ENCODE measurements at regions not wholly inside any gene's neighbourhood (a gene's known extent, or its start where the extent isn't known, plus 50 kb on each side); places are given as distances from the start of the nearest gene placed in this dataset.

- TF ChIP-seq NONO (IDR thresholded peaks at IDR 0.05; ENCODE audit: low read depth in 2 of 2, low read length in 1 of 2) (no peak), BCOR (IDR thresholded peaks at IDR 0.05) (no peak), ARID1B (IDR thresholded peaks at IDR 0.05) (no peak), ZNF431 (CRISPR knock-in tag; IDR thresholded peaks at IDR 0.05) (no peak), HMG20B (CRISPR knock-in tag; IDR thresholded peaks at IDR 0.05) (no peak)
Observed at GRCh38 chr17:77356690-77357201, 216.0 kb downstream of the SEC14L1 start (continued).

GRCh38 chr17:77358801-77359200 is 218.0 kb downstream of the SEC14L1 start:
- POLR2A ChIA-PET, result interaction anchor here (0.7 to 1.4 kb wide), 2 partner anchors 9 to 16 kb away, joined by 3 to 9 read pairs; no protein-coding TSS in a partner anchor

More at GRCh38 chr17:77358801-77359200, 218.0 kb downstream of the SEC14L1 start:
- WGBS (ENCODE audit: insufficient coverage, low coverage, missing lambda C conversion rate), result 87% methylated on average over 6 of the region's 7 CpGs
- no peak for DNase-seq (ENCODE audit: extremely low read depth in 1 of 4, low spot score in 3 of 4)
- Histone ChIP-seq H3K27ac (ENCODE audit: extremely low read depth, low read depth, low read length) (no peak overlapping the region), H3K9me3 (replicated peaks; ENCODE audit: control insufficient read depth, insufficient read depth, low read depth, low read length) (peaks cover 12% of the 10 kb centered on the region), H3K4me1 (replicated peaks in 1 of 2; ENCODE audit: control insufficient read depth in 2 of 2, insufficient read depth in 2 of 2, low read length in 2 of 2) (peaks cover 17 to 31% of the 10 kb centered on the region in 2 experiments), H3K4me3 (no peak overlapping the region), H2AFZ (ENCODE audit: low read depth, low read length) (no peak overlapping the region), H3K36me3 (ENCODE audit: control insufficient read depth, insufficient read depth, low read length) (peaks cover 7% of the 10 kb centered on the region; the same call in 2 of the 3 replicates), H3K79me2 (ENCODE audit: control insufficient read depth, insufficient read depth, low read length) (peaks cover 54% of the 10 kb centered on the region), H3K27me3 (ENCODE audit: control insufficient read depth in 2 of 2, insufficient read depth in 2 of 2, low read length in 2 of 2) (no peaks in the 10 kb centered on the region), H3K9me1 (ENCODE audit: control insufficient read depth, insufficient read depth, low read length) (peaks cover 11% of the 10 kb centered on the region), H3K9ac (ENCODE audit: insufficient read depth in 1 of 2, low read depth in 2 of 2, low read length in 2 of 2) (no peak overlapping the region), H4K20me1 (replicated peaks; ENCODE audit: control insufficient read depth, insufficient read depth, low read length) (peaks cover 16% of the 10 kb centered on the region; the same call in 1 of the 2 replicates), H3K4me2 (ENCODE audit: insufficient read depth, low read length) (no peak overlapping the region)
- CTCF ChIA-PET (ENCODE audit: low intra/inter-chr PET ratio), result no interaction called here
- FAIRE-seq, result no peak
- ATAC-seq, result no peak
- no TSS peak for BruUV-seq (replicated peaks)
- in situ Hi-C loops (cut with MboI) (no loop called here), intact Hi-C loops (cut with micrococcal nuclease) (no loop called here)
- TF ChIP-seq SIX5 (IDR thresholded peaks at IDR 0.05; ENCODE audit: borderline replicate concordance in 1 of 2, insufficient read depth in 1 of 2, low read depth in 1 of 2, low read length in 2 of 2) (no peak), E4F1 (CRISPR knock-in tag; IDR thresholded peaks at IDR 0.05; ENCODE audit: borderline replicate concordance) (no peak), CBX3 (IDR thresholded peaks at IDR 0.05; ENCODE audit: borderline replicate concordance in 1 of 2, low read length in 2 of 2) (no peak), CBX8 (IDR thresholded peaks at IDR 0.05; ENCODE audit: borderline replicate concordance, extremely low read depth, low read depth, low read length, poor library complexity, severe bottlenecking) (no peak), XRCC5 (IDR thresholded peaks at IDR 0.05; ENCODE audit: low read depth, low read length) (no peak), USF1 (CRISPR knock-in tag; IDR thresholded peaks at IDR 0.05) (no peak)
